Testis (tissue), 2 donors: ENCODE measurements at regions not wholly inside any gene's neighbourhood (a gene's known extent, or its start where the extent isn't known, plus 50 kb on each side); places are given as distances from the start of the nearest gene placed in this dataset.

Source experiments
- DNase-seq: peaks from one replicate; pipeline ENCODE4 v3.0.0-alpha.2; 2019
- H3K27ac ChIP-seq, 2 donors: fragments of 200-600 bp; sonication (generic); one replicate each; pipeline ENCODE4 v1.5.1; 2019
- H3K27me3 ChIP-seq: fragments of 200-600 bp; sonication (generic); one replicate; pipeline ENCODE4 v1.5.1; 2019
- H3K36me3 ChIP-seq: fragments of 200-600 bp; sonication (generic); one replicate; pipeline ENCODE4 v1.5.1; 2017; ENCODE audit warnings: low read depth; ENCODE audit errors: missing control alignments
- H3K4me1 ChIP-seq: fragments of 200-600 bp; sonication (generic); one replicate; pipeline ENCODE4 v1.5.1; 2019
- H3K4me3 ChIP-seq, 2 donors: fragments of 200-600 bp; sonication (generic); one replicate each; pipeline ENCODE4 v1.5.1; 2017 to 2019
- H3K9me3 ChIP-seq: fragments of 200-600 bp; sonication (generic); one replicate; pipeline ENCODE4 v1.5.1; 2017
- CTCF ChIP-seq, 3 experiments: fragments of 450-650 bp in 2 of 3; fragments of 200-600 bp in 1 of 3; sonication (generic) in 1 of 3; IDR thresholded peaks; one replicate each; pipeline ENCODE4 v1.5.1; 2016 to 2019; ENCODE audit warnings: antibody characterized with exemption in 3 of 3, mild to moderate bottlenecking in 2 of 3, moderate library complexity in 1 of 3
- POLR2A ChIP-seq: fragments of 450-650 bp; IDR thresholded peaks from one replicate; pipeline ENCODE4 v1.6.1; 2017; ENCODE audit warnings: antibody characterized with exemption, mild to moderate bottlenecking, moderate library complexity
- WGBS, 2 donors: methylation state at CpG; one replicate each; pipeline ENCODE4 v1.1.5; 2018; 5-methylcytosine and 5-hydroxymethylcytosine counted together
- intact Hi-C: fragments of 100-400 bp; cut with DNase I; formaldehyde crosslinking; loops from one replicate; pipeline ENCODE4 v1.15.1; 2023; ENCODE audit warnings: low total_unique reads

- Histone ChIP-seq H3K4me1 (no peaks in the 10 kb centered on the region), H3K27ac (no peak overlapping the region), H3K36me3 (no peaks in the 10 kb centered on the region), H3K9me3 (no peaks in the 10 kb centered on the region), H3K27me3 (no peaks in the 10 kb centered on the region), H3K4me3 (no peak overlapping the region)
- TF ChIP-seq POLR2A (no peak), CTCF (IDR thresholded peaks at IDR 0.05) (no peak)
- 69 to 72% methylated on average over 8 of the region's 8 CpGs for WGBS, 2 donors
- no peak for DNase-seq
- intact Hi-C loops, result no loop called here
Measured at GRCh38 chr5:167167191-167167795, 1124.2 kb upstream of the WWC1 start.

GRCh38 chr5:167168971-167169370 lies 1122.5 kb upstream of the WWC1 start:
- TF ChIP-seq POLR2A, result no peak
- no peak for TF ChIP-seq CTCF (IDR thresholded peaks at IDR 0.05)
- intact Hi-C loops, result no loop called here
- no peaks in the 10 kb centered on the region for H3K9me3 ChIP-seq
- H3K27me3 ChIP-seq, result no peaks in the 10 kb centered on the region
- 90 to 94% methylated on average over 6 of the region's 6 CpGs for WGBS, 2 donors
- H3K27ac ChIP-seq, result no peak overlapping the region
- no peak overlapping the region for H3K4me3 ChIP-seq
- DNase-seq, result no peak
- no peaks in the 10 kb centered on the region for H3K4me1 ChIP-seq
- no peaks in the 10 kb centered on the region for H3K36me3 ChIP-seq

GRCh38 chr5:167171056-167171455 lies 1120.4 kb upstream of the WWC1 start:
- H3K36me3 ChIP-seq, result no peaks in the 10 kb centered on the region
- 86 to 87% methylated on average over 3 of the region's 3 CpGs for WGBS, 2 donors
- intact Hi-C loops, result no loop called here

GRCh38 chr5:167177736-167178135 lies 1113.7 kb upstream of the WWC1 start:
- Histone ChIP-seq H3K4me1 (no peaks in the 10 kb centered on the region), H3K27ac (no peak overlapping the region), H3K27me3 (no peaks in the 10 kb centered on the region), H3K9me3 (no peaks in the 10 kb centered on the region), H3K36me3 (no peaks in the 10 kb centered on the region), H3K4me3 (no peak overlapping the region)
- DNase-seq, result no peak
- TF ChIP-seq POLR2A (no peak), CTCF (IDR thresholded peaks at IDR 0.05) (no peak)
- WGBS, 2 donors, result 88 to 94% methylated on average over 4 of the region's 4 CpGs
- intact Hi-C loops, result no loop called here

More at GRCh38 chr5:167171056-167171455, 1120.4 kb upstream of the WWC1 start:
- no peaks in the 10 kb centered on the region for H3K4me1 ChIP-seq
- H3K27me3 ChIP-seq, result no peaks in the 10 kb centered on the region
- H3K4me3 ChIP-seq, result no peak overlapping the region
- no peak for TF ChIP-seq CTCF (IDR thresholded peaks at IDR 0.05)
- no peak for TF ChIP-seq POLR2A
- H3K27ac ChIP-seq, result no peak overlapping the region
- no peak for DNase-seq
- no peaks in the 10 kb centered on the region for H3K9me3 ChIP-seq

GRCh38 chr5:167180906-167181305 lies 1110.5 kb upstream of the WWC1 start:
- TF ChIP-seq CTCF (IDR thresholded peaks at IDR 0.05), result no peak
- TF ChIP-seq POLR2A, result no peak
- WGBS, 2 donors, result 83 to 89% methylated on average over 7 of the region's 7 CpGs
- Histone ChIP-seq H3K27me3 (no peaks in the 10 kb centered on the region), H3K4me1 (no peaks in the 10 kb centered on the region), H3K27ac (no peak overlapping the region), H3K36me3 (no peaks in the 10 kb centered on the region), H3K4me3 (no peak overlapping the region), H3K9me3 (no peaks in the 10 kb centered on the region)
- intact Hi-C loops, result no loop called here
- no peak for DNase-seq
